ENCODE measurements at regions not wholly inside any gene's neighbourhood (a gene's known extent, or its start where the extent isn't known, plus 50 kb on each side); places are given as distances from the start of the nearest gene placed in this dataset.

DNA sequence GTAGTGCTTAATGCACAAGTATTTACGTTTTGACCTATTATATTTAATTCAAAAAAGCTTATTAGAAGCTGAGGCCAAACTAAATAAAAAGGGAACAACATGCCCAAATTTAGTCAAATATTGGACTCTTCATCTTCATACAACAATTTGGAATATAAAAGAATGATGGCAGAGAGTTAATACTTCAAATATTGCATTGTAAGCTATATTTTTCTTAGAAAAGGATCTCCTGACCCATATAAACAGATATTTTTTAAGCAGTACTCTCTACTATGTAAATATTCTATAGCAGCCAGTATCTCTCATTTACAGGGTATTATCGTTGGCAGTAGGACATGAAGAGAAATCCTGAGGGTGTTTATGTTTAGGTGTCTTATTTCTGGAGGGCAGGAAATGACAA is 531.2 kb downstream of the NYAP2 start:
- WGBS (ENCODE audit: low lambda C conversion rate, missing lambda C conversion rate) = 38% methylated on average over 2 of the region's 2 CpGs
- no peaks in the 10 kb centered on the region for H3K9me2 ChIP-seq (replicated peaks; ENCODE audit: insufficient read depth)

DNA sequence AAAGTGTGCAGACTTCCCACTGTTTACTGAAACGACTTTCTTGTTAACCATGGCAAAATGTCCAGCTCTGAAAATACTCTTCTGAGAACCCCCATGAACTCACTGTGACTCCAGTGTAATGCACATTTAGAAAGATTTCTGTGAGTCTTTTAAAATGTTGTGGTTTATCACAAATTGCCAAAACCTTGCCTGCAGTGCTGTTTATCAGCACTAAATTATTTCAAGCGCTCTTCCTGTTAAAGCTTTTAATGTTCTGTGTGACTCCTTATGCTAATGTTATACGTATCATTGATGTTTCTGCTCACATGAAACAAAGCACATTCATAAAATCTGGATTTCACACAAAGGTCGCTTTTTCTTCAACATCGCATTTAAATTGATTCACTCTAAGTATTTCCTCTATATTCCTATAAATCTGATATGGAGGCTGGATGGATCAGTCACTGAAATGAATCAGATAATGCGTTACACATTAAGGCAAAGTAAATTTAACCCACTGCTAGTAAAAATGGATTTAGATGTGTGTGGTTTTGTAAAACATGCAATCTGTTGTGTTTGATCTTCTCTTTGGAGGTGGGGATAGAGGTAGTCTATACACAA is 521.2 kb downstream of the NYAP2 start:
- no peaks in the 10 kb centered on the region for H3K9me3 ChIP-seq (ENCODE audit: low read depth)
- no peaks in the 10 kb centered on the region for H3K27me3 ChIP-seq
- H3K36me3 ChIP-seq (replicated peaks; ENCODE audit: insufficient read depth, low read depth) = no peaks in the 10 kb centered on the region
- H4K20me1 ChIP-seq (ENCODE audit: insufficient read depth, poor library complexity, severe bottlenecking) = no peaks in the 10 kb centered on the region
- no peaks in the 10 kb centered on the region for H3K9me2 ChIP-seq (replicated peaks; ENCODE audit: insufficient read depth)
- no peaks in the 10 kb centered on the region for H3K79me2 ChIP-seq
- H3K4me3 ChIP-seq = no peak overlapping the region
- TF ChIP-seq EZH2 (IDR thresholded peaks at IDR 0.05; ENCODE audit: borderline replicate concordance) (no peak), EZH2phosphoT487 (IDR thresholded peaks at IDR 0.05; ENCODE audit: low read depth, severe bottlenecking, unreplicated experiment) (no peak), CTCF (IDR thresholded peaks at IDR 0.05; ENCODE audit: poor library complexity) (no peak)
- 54% methylated on average over 6 of the region's 6 CpGs for WGBS (ENCODE audit: low lambda C conversion rate, missing lambda C conversion rate)
- no peak overlapping the region for H2AFZ ChIP-seq
- H3K27ac ChIP-seq = no peak overlapping the region
- DNase-seq (ENCODE audit: low spot score) = no peak
- H3K4me1 ChIP-seq (ENCODE audit: insufficient read depth) = no peaks in the 10 kb centered on the region
- no peak overlapping the region for H3K4me2 ChIP-seq

More for the DNA sequence above, 531.2 kb downstream of the NYAP2 start:
- Histone ChIP-seq H3K4me1 (ENCODE audit: insufficient read depth) (no peaks in the 10 kb centered on the region), H3K36me3 (replicated peaks; ENCODE audit: insufficient read depth, low read depth) (no peaks in the 10 kb centered on the region), H3K79me2 (no peaks in the 10 kb centered on the region), H3K27me3 (no peaks in the 10 kb centered on the region), H3K27ac (no peak overlapping the region), H2AFZ (no peak overlapping the region), H3K4me2 (no peak overlapping the region), H4K20me1 (ENCODE audit: insufficient read depth, poor library complexity, severe bottlenecking) (no peaks in the 10 kb centered on the region), H3K4me3 (no peak overlapping the region), H3K9me3 (ENCODE audit: low read depth) (no peaks in the 10 kb centered on the region)
- no peak for TF ChIP-seq EZH2phosphoT487 (IDR thresholded peaks at IDR 0.05; ENCODE audit: low read depth, severe bottlenecking, unreplicated experiment)
- TF ChIP-seq CTCF (IDR thresholded peaks at IDR 0.05; ENCODE audit: poor library complexity) = no peak
- TF ChIP-seq EZH2 (IDR thresholded peaks at IDR 0.05; ENCODE audit: borderline replicate concordance) = no peak
- DNase-seq (ENCODE audit: low spot score) = no peak

- Histone ChIP-seq H3K9me2 (replicated peaks; ENCODE audit: insufficient read depth) (no peaks in the 10 kb centered on the region), H3K36me3 (replicated peaks; ENCODE audit: insufficient read depth, low read depth) (no peaks in the 10 kb centered on the region), H3K79me2 (no peaks in the 10 kb centered on the region), H3K9me3 (ENCODE audit: low read depth) (no peaks in the 10 kb centered on the region), H3K27ac (no peak overlapping the region), H2AFZ (no peak overlapping the region), H3K27me3 (no peaks in the 10 kb centered on the region), H4K20me1 (ENCODE audit: insufficient read depth, poor library complexity, severe bottlenecking) (no peaks in the 10 kb centered on the region), H3K4me3 (no peak overlapping the region), H3K4me2 (no peak overlapping the region), H3K4me1 (ENCODE audit: insufficient read depth) (no peaks in the 10 kb centered on the region)
- 67% methylated on average over 2 of the region's 2 CpGs for WGBS (ENCODE audit: low lambda C conversion rate, missing lambda C conversion rate)
- DNase-seq (ENCODE audit: low spot score) = no peak
- TF ChIP-seq EZH2 (IDR thresholded peaks at IDR 0.05; ENCODE audit: borderline replicate concordance) (no peak), EZH2phosphoT487 (IDR thresholded peaks at IDR 0.05; ENCODE audit: low read depth, severe bottlenecking, unreplicated experiment) (no peak), CTCF (IDR thresholded peaks at IDR 0.05; ENCODE audit: poor library complexity) (no peak)
These were observed 517.2 kb downstream of the NYAP2 start for GRCh38 chr2:225916692-225917091.

Measured in hepatocyte (in vitro differentiated cells).